ENCODE measurements at regions not wholly inside any gene's neighbourhood (a gene's known extent, or its start where the extent isn't known, plus 50 kb on each side); places are given as distances from the start of the nearest gene placed in this dataset.

- H2BK12ac ChIP-seq (ENCODE audit: low read length) = no peak overlapping the region
- peaks cover 1 to 2% of the 10 kb centered on the region in 2 donors for H3K4me1 ChIP-seq (ENCODE audit: control insufficient read depth in 2 of 2, insufficient read depth in 1 of 2, low read depth in 1 of 2, low read length in 2 of 2)
- H3K79me1 ChIP-seq (ENCODE audit: low read depth, low read length) = no peaks in the 10 kb centered on the region
- no peak overlapping the region for H3K4me3 ChIP-seq (ENCODE audit: low read length in 2 of 2)
- no peak overlapping the region for H3K27ac ChIP-seq (replicated peaks; ENCODE audit: low read length)
- H3K27me3 ChIP-seq (ENCODE audit: control insufficient read depth in 3 of 3, insufficient read depth in 3 of 3, low read depth in 1 of 3, low read length in 3 of 3) = no peaks in the 10 kb centered on the region
- no peak overlapping the region for H2BK120ac ChIP-seq (ENCODE audit: low read depth, low read length)
- no peak overlapping the region for H3K14ac ChIP-seq (ENCODE audit: low read length)
- no peak for DNase-seq (ENCODE audit: low spot score)
- H3K9ac ChIP-seq (ENCODE audit: low read depth, low read length, poor library complexity) = no peak overlapping the region
- H2AK5ac ChIP-seq (ENCODE audit: low read depth, low read length) = no peak overlapping the region
- H3K4ac ChIP-seq (ENCODE audit: low read length) = no peak overlapping the region
- H4K8ac ChIP-seq (ENCODE audit: low read depth, low read length) = no peak overlapping the region
- H3K18ac ChIP-seq (ENCODE audit: low read length) = no peak overlapping the region
- no peak overlapping the region for H4K91ac ChIP-seq (ENCODE audit: low read depth, low read length, poor library complexity)
- H2BK5ac ChIP-seq (ENCODE audit: low read length) = no peak overlapping the region
- no peak overlapping the region for H3K23ac ChIP-seq (ENCODE audit: low read depth, low read length, poor library complexity)
- H3K4me2 ChIP-seq (ENCODE audit: insufficient read depth, low read length, poor library complexity, severe bottlenecking) = no peak overlapping the region
- H3K9me3 ChIP-seq (replicated peaks in 1 of 2; ENCODE audit: control insufficient read depth in 2 of 2, insufficient read depth in 1 of 2, low read depth in 1 of 2, low read length in 2 of 2) = no peaks in the 10 kb centered on the region
- no peak overlapping the region for H2BK15ac ChIP-seq (ENCODE audit: low read length)
- no peak overlapping the region for H2AFZ ChIP-seq (ENCODE audit: low read length)
- no peaks in the 10 kb centered on the region for H3K36me3 ChIP-seq (replicated peaks in 1 of 2; ENCODE audit: control insufficient read depth in 2 of 2, insufficient read depth in 2 of 2, low read length in 2 of 2)
Measured at GRCh38 chr5:93294199-93294598, 286.8 kb downstream of the NR2F1-AS1 start.

GRCh38 chr5:93289942-93290341 lies 291.1 kb downstream of the NR2F1-AS1 start:
- Histone ChIP-seq H3K23ac (ENCODE audit: low read depth, low read length, poor library complexity) (no peak overlapping the region), H4K8ac (ENCODE audit: low read depth, low read length) (no peak overlapping the region), H3K9me3 (replicated peaks in 1 of 2; ENCODE audit: control insufficient read depth in 2 of 2, insufficient read depth in 1 of 2, low read depth in 1 of 2, low read length in 2 of 2) (peaks cover 3 to 12% of the 10 kb centered on the region in 2 donors), H3K4me3 (ENCODE audit: low read length in 2 of 2) (no peak overlapping the region), H2BK15ac (ENCODE audit: low read length) (no peak overlapping the region), H3K79me1 (ENCODE audit: low read depth, low read length) (no peaks in the 10 kb centered on the region), H2BK5ac (ENCODE audit: low read length) (no peak overlapping the region), H3K27me3 (ENCODE audit: control insufficient read depth in 3 of 3, insufficient read depth in 3 of 3, low read depth in 1 of 3, low read length in 3 of 3) (no peaks in the 10 kb centered on the region), H4K91ac (ENCODE audit: low read depth, low read length, poor library complexity) (no peak overlapping the region), H3K14ac (ENCODE audit: low read length) (no peak overlapping the region), H2BK120ac (ENCODE audit: low read depth, low read length) (no peak overlapping the region), H3K4me2 (ENCODE audit: insufficient read depth, low read length, poor library complexity, severe bottlenecking) (no peak overlapping the region), H3K4ac (ENCODE audit: low read length) (no peak overlapping the region), H3K36me3 (replicated peaks in 1 of 2; ENCODE audit: control insufficient read depth in 2 of 2, insufficient read depth in 2 of 2, low read length in 2 of 2) (no peaks in the 10 kb centered on the region), H3K18ac (ENCODE audit: low read length) (no peak overlapping the region), H2AK5ac (ENCODE audit: low read depth, low read length) (no peak overlapping the region), H3K27ac (replicated peaks; ENCODE audit: low read length) (no peak overlapping the region), H2BK12ac (ENCODE audit: low read length) (no peak overlapping the region), H3K4me1 (ENCODE audit: control insufficient read depth in 2 of 2, insufficient read depth in 1 of 2, low read depth in 1 of 2, low read length in 2 of 2) (no peaks in the 10 kb centered on the region), H3K9ac (ENCODE audit: low read depth, low read length, poor library complexity) (no peak overlapping the region), H2AFZ (ENCODE audit: low read length) (no peak overlapping the region)
- DNase-seq (ENCODE audit: low spot score) = no peak
- no CpG with 5 or more reads among the region's 2 CpGs for WGBS, 2 donors (ENCODE audit: extremely low coverage in 2 of 2, insufficient read length in 2 of 2, insufficient replicate concordance in 1 of 2)

GRCh38 chr5:93285461-93285860 lies 295.6 kb downstream of the NR2F1-AS1 start:
- Histone ChIP-seq H2BK12ac (ENCODE audit: low read length) (no peak overlapping the region), H3K18ac (ENCODE audit: low read length) (no peak overlapping the region), H2AK5ac (ENCODE audit: low read depth, low read length) (no peak overlapping the region), H3K9me3 (replicated peaks in 1 of 2; ENCODE audit: control insufficient read depth in 2 of 2, insufficient read depth in 1 of 2, low read depth in 1 of 2, low read length in 2 of 2) (peaks cover 3 to 12% of the 10 kb centered on the region in 2 donors), H2BK15ac (ENCODE audit: low read length) (no peak overlapping the region), H3K79me1 (ENCODE audit: low read depth, low read length) (no peaks in the 10 kb centered on the region), H3K4me3 (ENCODE audit: low read length in 2 of 2) (no peak overlapping the region), H3K36me3 (replicated peaks in 1 of 2; ENCODE audit: control insufficient read depth in 2 of 2, insufficient read depth in 2 of 2, low read length in 2 of 2) (no peaks in the 10 kb centered on the region), H3K14ac (ENCODE audit: low read length) (no peak overlapping the region), H2BK120ac (ENCODE audit: low read depth, low read length) (no peak overlapping the region), H3K4me1 (ENCODE audit: control insufficient read depth in 2 of 2, insufficient read depth in 1 of 2, low read depth in 1 of 2, low read length in 2 of 2) (peaks cover 6 to 8% of the 10 kb centered on the region in 2 donors), H3K27me3 (ENCODE audit: control insufficient read depth in 3 of 3, insufficient read depth in 3 of 3, low read depth in 1 of 3, low read length in 3 of 3) (no peaks in the 10 kb centered on the region), H4K91ac (ENCODE audit: low read depth, low read length, poor library complexity) (no peak overlapping the region), H3K23ac (ENCODE audit: low read depth, low read length, poor library complexity) (no peak overlapping the region), H4K8ac (ENCODE audit: low read depth, low read length) (no peak overlapping the region), H2AFZ (ENCODE audit: low read length) (peak overlapping the region; percentile 50), H2BK5ac (ENCODE audit: low read length) (no peak overlapping the region), H3K9ac (ENCODE audit: low read depth, low read length, poor library complexity) (no peak overlapping the region), H3K4me2 (ENCODE audit: insufficient read depth, low read length, poor library complexity, severe bottlenecking) (no peak overlapping the region), H3K4ac (ENCODE audit: low read length) (no peak overlapping the region), H3K27ac (replicated peaks; ENCODE audit: low read length) (no peak overlapping the region)
- no peak for DNase-seq (ENCODE audit: low spot score)
- WGBS, 2 donors (ENCODE audit: extremely low coverage in 2 of 2, insufficient read length in 2 of 2, insufficient replicate concordance in 1 of 2) = no CpG with 5 or more reads among the region's 1 CpG

GRCh38 chr5:93281980-93282772 lies 298.8 kb downstream of the NR2F1-AS1 start:
- no peak overlapping the region for H3K14ac ChIP-seq (ENCODE audit: low read length)
- H3K27ac ChIP-seq (replicated peaks; ENCODE audit: low read length) = no peak overlapping the region
- H3K23ac ChIP-seq (ENCODE audit: low read depth, low read length, poor library complexity) = no peak overlapping the region
- no peaks in the 10 kb centered on the region for H3K79me1 ChIP-seq (ENCODE audit: low read depth, low read length)
- no peak overlapping the region for H3K4me2 ChIP-seq (ENCODE audit: insufficient read depth, low read length, poor library complexity, severe bottlenecking)
- no peaks in the 10 kb centered on the region for H3K27me3 ChIP-seq (ENCODE audit: control insufficient read depth in 3 of 3, insufficient read depth in 3 of 3, low read depth in 1 of 3, low read length in 3 of 3)
- no peak overlapping the region for H4K91ac ChIP-seq (ENCODE audit: low read depth, low read length, poor library complexity)
- H3K4me3 ChIP-seq (ENCODE audit: low read length in 2 of 2) = no peak overlapping the region
- H3K4me1 ChIP-seq (ENCODE audit: control insufficient read depth in 2 of 2, insufficient read depth in 1 of 2, low read depth in 1 of 2, low read length in 2 of 2) = peaks cover 6 to 27% of the 10 kb centered on the region in 2 donors
- WGBS, 2 donors (ENCODE audit: extremely low coverage in 2 of 2, insufficient read length in 2 of 2, insufficient replicate concordance in 1 of 2) = no CpG with 5 or more reads among the region's 4 CpGs
- H2AFZ ChIP-seq (ENCODE audit: low read length) = no peak overlapping the region
- H2BK5ac ChIP-seq (ENCODE audit: low read length) = no peak overlapping the region
- H3K18ac ChIP-seq (ENCODE audit: low read length) = no peak overlapping the region
- no peak overlapping the region for H3K4ac ChIP-seq (ENCODE audit: low read length)
- H2BK15ac ChIP-seq (ENCODE audit: low read length) = no peak overlapping the region
- H3K9ac ChIP-seq (ENCODE audit: low read depth, low read length, poor library complexity) = no peak overlapping the region
- no peak overlapping the region for H2BK12ac ChIP-seq (ENCODE audit: low read length)
- peaks cover 3 to 12% of the 10 kb centered on the region in 2 donors for H3K9me3 ChIP-seq (replicated peaks in 1 of 2; ENCODE audit: control insufficient read depth in 2 of 2, insufficient read depth in 1 of 2, low read depth in 1 of 2, low read length in 2 of 2)
- no peak overlapping the region for H2BK120ac ChIP-seq (ENCODE audit: low read depth, low read length)
- no peak for DNase-seq (ENCODE audit: low spot score)
- H3K36me3 ChIP-seq (replicated peaks in 1 of 2; ENCODE audit: control insufficient read depth in 2 of 2, insufficient read depth in 2 of 2, low read length in 2 of 2) = no peaks in the 10 kb centered on the region
- H2AK5ac ChIP-seq (ENCODE audit: low read depth, low read length) = no peak overlapping the region
- no peak overlapping the region for H4K8ac ChIP-seq (ENCODE audit: low read depth, low read length)

Data from neuronal stem cell (in vitro differentiated cells).